Endothelial cell of umbilical vein (primary cell): ENCODE measurements at regions not wholly inside any gene's neighbourhood (a gene's known extent, or its start where the extent isn't known, plus 50 kb on each side); places are given as distances from the start of the nearest gene placed in this dataset.

Experiments used
- CTCF ChIP-seq, 2 donors: IDR thresholded peaks; 1 replicate in 1 of 2; 2 replicates in 1 of 2; pipeline ENCODE4 v1.5.1; 2011; ENCODE audit warnings: low read length in 2 of 2, mild to moderate bottlenecking in 2 of 2, moderate library complexity in 2 of 2, control low read depth in 1 of 2, inconsistent platforms in 1 of 2, low read depth in 1 of 2; ENCODE audit not compliant: insufficient read depth in 1 of 2; ENCODE audit errors: extremely low read depth in 1 of 2
- EZH2 ChIP-seq: IDR thresholded peaks from 2 replicates; pipeline ENCODE4 v1.6.1; 2012; ENCODE audit warnings: borderline replicate concordance, low read depth, mild to moderate bottlenecking, moderate library complexity, low read length, inconsistent platforms; ENCODE audit not compliant: severe bottlenecking
- FOS ChIP-seq: IDR thresholded peaks from 2 replicates; pipeline ENCODE4 v1.6.1; 2011; ENCODE audit warnings: mild to moderate bottlenecking, low read length, moderate library complexity, borderline replicate concordance; ENCODE audit not compliant: insufficient read depth
- GATA2 ChIP-seq: IDR thresholded peaks from 2 replicates; pipeline ENCODE4 v1.7.0; 2011; ENCODE audit warnings: low read depth, mild to moderate bottlenecking, moderate library complexity, mixed read lengths, low read length; ENCODE audit not compliant: insufficient read length, insufficient read depth
- JUN ChIP-seq: IDR thresholded peaks from 2 replicates; pipeline ENCODE4 v1.6.1; 2011; ENCODE audit warnings: borderline replicate concordance, low read depth; ENCODE audit not compliant: insufficient read length, insufficient read depth
- MAX ChIP-seq: IDR thresholded peaks from 2 replicates; pipeline ENCODE4 v1.6.1; 2011; ENCODE audit not compliant: insufficient read depth, insufficient read length
- MYC ChIP-seq: IDR thresholded peaks from one replicate; pipeline ENCODE4 v1.6.1; 2011; ENCODE audit warnings: mild to moderate bottlenecking, low read depth, low read length
- POLR2A ChIP-seq: IDR thresholded peaks from 2 replicates; pipeline ENCODE4 v1.6.1; 2012; ENCODE audit warnings: low read depth, mild to moderate bottlenecking, control low read depth, low read length
- POLR2AphosphoS5 ChIP-seq: IDR thresholded peaks from 2 replicates; pipeline ENCODE4 v1.6.1; 2012; ENCODE audit warnings: low read depth, mild to moderate bottlenecking, control low read depth, low read length, moderate library complexity; ENCODE audit not compliant: insufficient read depth

- TF ChIP-seq POLR2A: no peak
- no peak for TF ChIP-seq POLR2AphosphoS5
- TF ChIP-seq CTCF (IDR thresholded peaks at IDR 0.05; ENCODE audit: extremely low read depth in 1 of 2, insufficient read depth in 1 of 2, low read depth in 1 of 2, low read length in 2 of 2): no peak
- no peak for TF ChIP-seq EZH2
- no peak for TF ChIP-seq MYC
- no peak for TF ChIP-seq FOS
- TF ChIP-seq MAX: no peak
- no peak for TF ChIP-seq GATA2
- no peak for TF ChIP-seq JUN
Measured at GRCh38 chr10:109202111-109202510, 721.2 kb downstream of the XPNPEP1 start.
